Mucosa of descending colon (tissue), 3 donors: ENCODE measurements at regions not wholly inside any gene's neighbourhood (a gene's known extent, or its start where the extent isn't known, plus 50 kb on each side); places are given as distances from the start of the nearest gene placed in this dataset.

Source experiments
- ATAC-seq: fragments of 200-7000 bp; cut with Tn5 transposase; one replicate; pipeline ENCODE4 v1.9.1; 2020; ENCODE audit warnings: mild to moderate bottlenecking, moderate library complexity
- DNase-seq, 3 donors: peaks; one replicate each; pipeline ENCODE4 v3.0.0-alpha.2; 2020
- H3K36me3 ChIP-seq: fragments of 200-600 bp; one replicate; pipeline ENCODE4 v1.8.0; 2021; ENCODE audit warnings: low read depth, mild to moderate bottlenecking
- H3K4me1 ChIP-seq: fragments of 200-600 bp; one replicate; pipeline ENCODE4 v1.8.0; 2021; ENCODE audit warnings: low read depth, mild to moderate bottlenecking
- H3K4me3 ChIP-seq: fragments of 200-600 bp; one replicate; pipeline ENCODE4 v1.8.0; 2021; ENCODE audit warnings: mild to moderate bottlenecking
- H3K9me3 ChIP-seq: fragments of 200-600 bp; one replicate; pipeline ENCODE4 v1.8.0; 2021; ENCODE audit warnings: mild to moderate bottlenecking
- CTCF ChIP-seq: fragments of 200-600 bp; IDR thresholded peaks from one replicate; pipeline ENCODE4 v1.8.0; 2022; ENCODE audit warnings: antibody characterized with exemption, mild to moderate bottlenecking
- intact Hi-C, 2 donors: fragments of 100-400 bp; cut with DNase I in 1 of 2; cut with micrococcal nuclease in 1 of 2; formaldehyde crosslinking; loops; one replicate each; pipeline versions ENCODE4 v1.11.0 to v1.11.1; 2022; cut with DNase I, micrococcal nuclease
- donor health status: DM: no; HTN: no; CAD: no; lungs with moderate emphysema.
- donor health status: DM: no; HTN: no; CAD: no.
- donor health status: DM: no; HTN: yes; CAD: no.

DNA sequence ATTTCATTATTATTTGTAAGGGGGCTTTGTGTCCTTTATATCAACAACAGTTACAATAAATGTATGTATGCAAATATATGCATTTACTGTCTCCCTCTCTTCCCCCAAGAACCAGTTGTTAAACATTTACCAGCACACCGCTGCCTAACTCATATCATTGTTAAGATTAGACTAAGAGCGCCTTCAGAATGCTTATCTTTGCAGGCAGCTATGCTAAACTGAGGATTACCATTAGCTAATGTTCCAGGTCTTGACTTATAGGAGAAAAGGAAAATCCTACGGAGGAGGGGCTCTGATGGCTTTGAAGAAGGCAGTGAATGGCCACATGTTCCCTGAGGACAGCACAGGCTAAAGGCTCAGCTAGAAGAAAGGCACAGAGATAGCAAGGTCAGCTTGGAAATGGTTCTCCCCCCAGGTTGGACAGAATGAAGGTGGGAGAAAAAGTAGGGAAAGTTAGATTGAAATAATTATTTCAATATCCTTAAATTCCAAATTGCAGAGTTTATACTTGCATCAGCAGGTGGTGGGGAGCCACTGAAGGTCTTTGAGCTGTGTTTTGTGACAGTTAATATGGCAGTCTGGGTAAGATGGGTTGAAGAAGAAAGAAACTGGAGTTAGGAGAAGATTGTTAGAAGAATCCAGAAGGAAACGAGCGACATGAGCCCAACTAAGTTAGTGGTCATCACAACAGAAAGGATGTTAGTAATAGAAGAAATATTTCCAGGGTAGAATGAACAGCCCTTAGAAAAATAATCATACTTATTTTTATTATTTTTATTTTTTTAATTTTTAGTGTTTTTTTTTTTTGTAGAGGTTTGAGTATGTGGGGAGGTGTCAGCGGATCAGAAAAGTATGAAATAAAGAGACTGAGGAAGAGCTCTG is 87.0 kb upstream of the MAF start:
- Histone ChIP-seq H3K4me3 (no peak overlapping the region), H3K4me1 (no peaks in the 10 kb centered on the region), H3K9me3 (no peaks in the 10 kb centered on the region), H3K36me3 (no peaks in the 10 kb centered on the region)
- no peak for TF ChIP-seq CTCF
- no peak for DNase-seq
- ATAC-seq, result no peak
- intact Hi-C loops, result no loop called here

DNA sequence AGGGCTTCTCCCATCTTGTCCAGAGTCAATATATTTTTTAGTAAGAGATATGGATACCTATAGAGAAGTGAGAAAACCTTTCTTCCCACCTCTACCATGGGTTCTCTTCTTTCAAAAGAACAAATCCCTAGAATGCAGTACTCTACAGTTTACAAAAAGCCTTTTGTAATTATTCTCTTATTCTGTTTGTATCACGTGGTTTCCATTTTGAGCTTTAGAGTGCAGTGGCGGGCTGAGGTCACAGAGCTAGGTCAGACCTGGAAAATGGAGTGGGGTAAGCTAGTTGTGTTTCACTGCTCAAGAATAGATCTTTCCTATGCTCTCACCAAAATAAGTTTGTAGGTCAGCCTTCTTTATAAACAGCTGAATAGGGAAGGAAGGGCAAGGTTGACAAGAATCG is 85.3 kb upstream of the MAF start:
- TF ChIP-seq CTCF, result no peak
- intact Hi-C loops, result no loop called here
- no peak for ATAC-seq

DNA sequence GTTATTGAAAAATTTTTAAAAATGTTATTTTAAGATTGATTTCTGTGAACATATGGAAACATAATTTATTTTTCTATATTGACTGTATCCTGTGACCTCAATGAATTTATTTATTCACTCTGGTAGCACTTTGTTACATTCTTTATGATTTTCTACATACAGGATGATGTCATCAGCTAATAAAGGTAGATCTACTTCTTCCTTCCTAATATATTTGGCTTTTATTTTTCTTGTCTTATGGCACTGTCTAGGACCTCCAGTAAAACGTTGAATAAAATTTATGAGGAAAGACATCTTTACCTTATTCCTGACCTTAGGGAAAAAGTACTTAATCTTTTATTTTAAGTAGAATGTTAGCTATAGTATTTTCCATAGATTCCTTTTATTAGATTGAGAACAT is 78.8 kb upstream of the MAF start:
- intact Hi-C loops, result no loop called here
- no peak for ATAC-seq
- no peak overlapping the region for H3K4me3 ChIP-seq

More for the DNA sequence above, 85.3 kb upstream of the MAF start:
- H3K4me1 ChIP-seq, result no peaks in the 10 kb centered on the region
- no peak for DNase-seq
- H3K36me3 ChIP-seq, result no peaks in the 10 kb centered on the region
- no peaks in the 10 kb centered on the region for H3K9me3 ChIP-seq
- H3K4me3 ChIP-seq, result no peak overlapping the region

DNA sequence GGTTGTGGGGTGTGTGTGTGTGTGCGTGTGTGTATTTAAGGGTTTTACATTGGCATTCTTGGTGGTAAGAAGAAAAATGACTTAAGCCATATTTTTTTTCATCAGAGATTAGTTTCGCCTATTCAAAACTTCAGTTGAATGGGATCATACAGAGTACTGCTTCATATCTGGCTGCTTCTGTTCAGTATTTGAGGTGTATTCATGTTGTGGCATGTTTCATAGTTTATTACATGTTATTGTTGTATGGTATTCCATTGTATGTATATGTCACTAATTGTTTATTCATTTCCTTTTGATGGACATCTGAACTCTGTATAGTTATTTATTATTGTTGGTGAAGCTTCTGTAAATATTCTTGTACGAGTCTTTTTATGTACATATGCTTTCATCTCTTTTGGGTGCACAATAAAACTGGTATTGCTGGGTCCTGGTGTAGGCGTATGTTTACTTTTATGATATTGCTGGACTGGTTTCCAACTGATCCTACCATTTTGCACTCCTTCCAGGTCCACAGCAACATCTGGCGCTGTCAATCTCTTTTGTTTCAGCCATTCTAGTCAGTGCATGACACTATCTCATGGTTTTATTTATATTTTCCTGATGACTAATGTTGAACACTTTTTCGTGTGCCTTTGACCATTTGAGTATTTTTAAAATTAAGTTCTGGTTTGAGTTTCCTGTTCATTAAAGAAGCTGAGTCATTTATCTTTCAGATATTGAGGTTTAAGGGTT is 77.4 kb upstream of the MAF start:
- no peak for TF ChIP-seq CTCF
- Histone ChIP-seq H3K4me3 (no peak overlapping the region), H3K9me3 (no peaks in the 10 kb centered on the region), H3K4me1 (no peaks in the 10 kb centered on the region), H3K36me3 (no peaks in the 10 kb centered on the region)
- no peak for DNase-seq
- intact Hi-C loops, result no loop called here
- peak; percentile 26 for ATAC-seq

More for the DNA sequence above, 78.8 kb upstream of the MAF start:
- Histone ChIP-seq H3K4me1 (no peaks in the 10 kb centered on the region), H3K9me3 (no peaks in the 10 kb centered on the region), H3K36me3 (no peaks in the 10 kb centered on the region)
- DNase-seq, result no peak
- TF ChIP-seq CTCF, result no peak

- Histone ChIP-seq H3K4me1 (no peaks in the 10 kb centered on the region), H3K4me3 (no peak overlapping the region), H3K36me3 (no peaks in the 10 kb centered on the region), H3K9me3 (peaks cover 2% of the 10 kb centered on the region)
- DNase-seq (no peak), ATAC-seq (no peak)
- TF ChIP-seq CTCF, result no peak
- intact Hi-C loops, result no loop called here
These were observed 73.1 kb upstream of the MAF start for GRCh38 chr16:79673635-79674034.
